ENCODE measurements at regions not wholly inside any gene's neighbourhood (a gene's known extent, or its start where the extent isn't known, plus 50 kb on each side); places are given as distances from the start of the nearest gene placed in this dataset.

- Histone ChIP-seq H3K9me3 (ENCODE audit: control insufficient read depth, insufficient read depth, low read depth, low read length) (no peaks in the 10 kb centered on the region), H3K4me1 (ENCODE audit: control insufficient read depth, insufficient read depth, low read length) (no peaks in the 10 kb centered on the region), H3K27ac (ENCODE audit: extremely low read depth, low read depth, low read length) (no peak overlapping the region), H3K4me3 (ENCODE audit: low read depth, low read length) (no peak overlapping the region), H3K36me3 (ENCODE audit: control insufficient read depth in 2 of 2, insufficient read depth in 1 of 2, low read length in 2 of 2) (no peaks in the 10 kb centered on the region)
- TF ChIP-seq ZNF791 (tag by site-specific recombination; IDR thresholded peaks at IDR 0.05) (no peak), ZNF2 (tag by site-specific recombination; IDR thresholded peaks at IDR 0.05) (no peak), ZNF394 (tag by site-specific recombination; IDR thresholded peaks at IDR 0.05; ENCODE audit: borderline replicate concordance) (no peak), SCRT2 (tag by site-specific recombination; IDR thresholded peaks at IDR 0.05) (no peak), ZNF398 (tag by site-specific recombination; IDR thresholded peaks at IDR 0.05) (no peak)
- ChIA-PET CTCF (interaction anchor here (1.4 kb wide), 1 partner anchor 38 kb away, joined by 3 read pairs; no protein-coding TSS in a partner anchor), POLR2A (no interaction called here)
These were observed 176.3 kb upstream of the GLI2 start for GRCh38 chr2:120559401-120559800.

GRCh38 chr2:120560330-120560729 lies 175.3 kb upstream of the GLI2 start:
- H3K27ac ChIP-seq (ENCODE audit: extremely low read depth, low read depth, low read length), result no peak overlapping the region
- CTCF ChIA-PET, result no interaction called here
- H3K36me3 ChIP-seq (ENCODE audit: control insufficient read depth in 2 of 2, insufficient read depth in 1 of 2, low read length in 2 of 2), result no peaks in the 10 kb centered on the region
- H3K4me3 ChIP-seq (ENCODE audit: low read depth, low read length), result no peak overlapping the region
- no peaks in the 10 kb centered on the region for H3K4me1 ChIP-seq (ENCODE audit: control insufficient read depth, insufficient read depth, low read length)
- no peaks in the 10 kb centered on the region for H3K9me3 ChIP-seq (ENCODE audit: control insufficient read depth, insufficient read depth, low read depth, low read length)
- POLR2A ChIA-PET, result no interaction called here
- TF ChIP-seq PATZ1 (tag by site-specific recombination; IDR thresholded peaks at IDR 0.05) (no peak), ZNF48 (tag by site-specific recombination; IDR thresholded peaks at IDR 0.05) (no peak), ZBTB21 (tag by site-specific recombination; IDR thresholded peaks at IDR 0.05) (no peak), YY1 (tag by site-specific recombination; IDR thresholded peaks at IDR 0.05) (no peak), KLF1 (tag by site-specific recombination; IDR thresholded peaks at IDR 0.05) (no peak), ZNF157 (tag by site-specific recombination; IDR thresholded peaks at IDR 0.05) (no peak), ZNF677 (tag by site-specific recombination; IDR thresholded peaks at IDR 0.05) (no peak), REST (tag by site-specific recombination; IDR thresholded peaks at IDR 0.05) (no peak), ZNF184 (tag by site-specific recombination; IDR thresholded peaks at IDR 0.05) (no peak), ZNF426 (tag by site-specific recombination; IDR thresholded peaks at IDR 0.05) (no peak), KLF17 (tag by site-specific recombination; IDR thresholded peaks at IDR 0.05) (no peak)
